Prostate gland (tissue), 2 donors: ENCODE measurements at regions not wholly inside any gene's neighbourhood (a gene's known extent, or its start where the extent isn't known, plus 50 kb on each side); places are given as distances from the start of the nearest gene placed in this dataset.

Experiments
- DNase-seq: peaks from one replicate; pipeline ENCODE4 v3.0.0-alpha.2; 2019; ENCODE audit warnings: low spot score
- H3K27ac ChIP-seq, 2 donors: fragments of 200-600 bp; sonication (generic); 2 replicates each; pipeline ENCODE4 v1.5.1; 2017 to 2019
- H3K27me3 ChIP-seq: fragments of 200-600 bp; sonication (generic); replicated peaks from 2 replicates; pipeline ENCODE4 v1.5.1; 2019; ENCODE audit not compliant: insufficient read depth
- H3K36me3 ChIP-seq, 2 donors: fragments of 200-600 bp; sonication (generic); 1 replicate in 1 of 2; 2 replicates in 1 of 2; pipeline versions ENCODE4 v1.5.1 to v1.8.1; 2017 to 2019
- H3K4me1 ChIP-seq: fragments of 200-600 bp; sonication (generic); replicated peaks from 2 replicates; pipeline ENCODE4 v1.5.1; 2019
- H3K4me3 ChIP-seq, 2 donors: fragments of 200-600 bp; sonication (generic); 2 replicates each; pipeline ENCODE4 v1.5.1; 2017 to 2019
- H3K9me3 ChIP-seq: fragments of 200-600 bp; sonication (generic); 2 replicates; pipeline ENCODE4 v1.5.1; 2017
- POLR2A ChIP-seq: fragments of 450-650 bp; IDR thresholded peaks from one replicate; pipeline ENCODE4 v1.6.1; 2016; ENCODE audit warnings: antibody characterized with exemption, mild to moderate bottlenecking
- POLR2AphosphoS5 ChIP-seq: sonication (generic); formaldehyde crosslinking; IDR thresholded peaks from one replicate; pipeline ENCODE4 v1.6.1; 2017; ENCODE audit warnings: antibody characterized with exemption
- WGBS: methylation state at CpG from one replicate; pipeline ENCODE4 v1.1.5; 2018; 5-methylcytosine and 5-hydroxymethylcytosine counted together
- intact Hi-C: fragments of 100-400 bp; cut with DNase I; formaldehyde crosslinking; loops from one replicate; pipeline ENCODE4 v1.14.2; 2022
- TF ChIP-seq, protein P1 (sequence below), 4 experiments: fragments of 200-600 bp in 2 of 4; fragments of 450-650 bp in 2 of 4; sonication (generic) in 2 of 4; IDR thresholded peaks; 1 replicate in 3 of 4; 2 replicates in 1 of 4; pipeline ENCODE4 v1.5.1; 2016 to 2019; ENCODE audit warnings: antibody characterized with exemption in 4 of 4, mild to moderate bottlenecking in 2 of 4, moderate library complexity in 2 of 4

DNA sequence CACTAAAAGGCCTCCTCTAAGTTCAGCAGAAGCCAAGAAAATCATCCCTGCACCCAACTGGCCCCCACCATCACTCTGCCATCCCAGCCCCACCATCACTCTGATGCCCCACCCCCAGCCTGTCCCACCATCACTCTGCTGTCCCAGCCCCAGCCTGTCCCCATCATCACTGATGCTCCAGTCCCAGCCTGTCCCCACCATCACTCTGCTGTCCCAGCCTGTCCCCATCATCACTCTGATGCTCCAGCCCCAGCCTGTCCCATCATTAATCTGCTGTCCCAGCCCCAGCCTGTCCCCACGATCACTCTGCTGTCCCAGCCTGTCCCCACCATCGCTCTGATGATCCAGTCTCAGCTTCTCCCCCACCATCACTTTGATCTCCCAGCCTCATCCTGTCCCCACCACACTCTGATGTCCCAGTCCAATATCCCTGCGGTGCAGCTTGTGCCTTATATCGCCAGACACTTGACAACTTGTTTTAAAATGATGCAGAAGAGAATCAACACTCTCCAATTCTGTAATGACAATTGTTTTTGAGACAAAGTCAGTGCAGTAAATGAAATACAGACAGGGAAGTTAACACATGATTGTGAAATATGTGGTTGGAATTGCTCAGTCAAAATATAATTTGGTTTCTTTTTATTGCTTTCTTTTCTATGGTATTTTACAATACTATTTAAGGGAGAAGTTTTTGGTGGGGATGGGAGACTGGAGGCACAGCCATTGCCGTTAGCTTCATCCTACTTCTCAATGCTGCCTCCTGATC, 100.8 kb downstream of the TNFAIP3 start:
- DNase-seq, result no peak
- Histone ChIP-seq H3K9me3 (no peaks in the 10 kb centered on the region), H3K36me3 (no peaks in the 10 kb centered on the region), H3K27ac (no peak overlapping the region), H3K27me3 (no peaks in the 10 kb centered on the region), H3K4me1 (no peaks in the 10 kb centered on the region), H3K4me3 (no peak overlapping the region)
- intact Hi-C loops, result no loop called here
- 87% methylated on average over 5 of the region's 5 CpGs for WGBS
- TF ChIP-seq, protein P1, sequence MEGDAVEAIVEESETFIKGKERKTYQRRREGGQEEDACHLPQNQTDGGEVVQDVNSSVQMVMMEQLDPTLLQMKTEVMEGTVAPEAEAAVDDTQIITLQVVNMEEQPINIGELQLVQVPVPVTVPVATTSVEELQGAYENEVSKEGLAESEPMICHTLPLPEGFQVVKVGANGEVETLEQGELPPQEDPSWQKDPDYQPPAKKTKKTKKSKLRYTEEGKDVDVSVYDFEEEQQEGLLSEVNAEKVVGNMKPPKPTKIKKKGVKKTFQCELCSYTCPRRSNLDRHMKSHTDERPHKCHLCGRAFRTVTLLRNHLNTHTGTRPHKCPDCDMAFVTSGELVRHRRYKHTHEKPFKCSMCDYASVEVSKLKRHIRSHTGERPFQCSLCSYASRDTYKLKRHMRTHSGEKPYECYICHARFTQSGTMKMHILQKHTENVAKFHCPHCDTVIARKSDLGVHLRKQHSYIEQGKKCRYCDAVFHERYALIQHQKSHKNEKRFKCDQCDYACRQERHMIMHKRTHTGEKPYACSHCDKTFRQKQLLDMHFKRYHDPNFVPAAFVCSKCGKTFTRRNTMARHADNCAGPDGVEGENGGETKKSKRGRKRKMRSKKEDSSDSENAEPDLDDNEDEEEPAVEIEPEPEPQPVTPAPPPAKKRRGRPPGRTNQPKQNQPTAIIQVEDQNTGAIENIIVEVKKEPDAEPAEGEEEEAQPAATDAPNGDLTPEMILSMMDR (IDR thresholded peaks at IDR 0.05), result no peak
- no peak for TF ChIP-seq POLR2A
- no peak for TF ChIP-seq POLR2AphosphoS5

DNA sequence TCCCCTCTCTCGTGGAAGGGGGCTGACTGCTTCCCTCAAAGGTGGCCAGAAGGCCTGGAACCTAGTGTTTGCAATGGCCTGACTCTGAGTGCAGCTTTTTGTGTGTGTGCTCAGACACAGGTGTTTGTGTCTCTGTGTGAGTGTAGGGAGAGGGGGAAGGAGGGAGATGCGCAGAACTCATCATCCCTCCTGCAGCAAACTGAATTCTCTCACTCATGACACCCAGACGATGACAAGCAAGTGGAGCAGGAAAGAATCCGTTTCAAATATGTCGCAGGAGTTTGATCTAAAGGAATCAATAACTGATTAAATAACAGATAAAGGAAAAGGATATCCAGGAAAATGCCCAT, 101.4 kb downstream of the TNFAIP3 start:
- no peaks in the 10 kb centered on the region for H3K4me1 ChIP-seq

DNA sequence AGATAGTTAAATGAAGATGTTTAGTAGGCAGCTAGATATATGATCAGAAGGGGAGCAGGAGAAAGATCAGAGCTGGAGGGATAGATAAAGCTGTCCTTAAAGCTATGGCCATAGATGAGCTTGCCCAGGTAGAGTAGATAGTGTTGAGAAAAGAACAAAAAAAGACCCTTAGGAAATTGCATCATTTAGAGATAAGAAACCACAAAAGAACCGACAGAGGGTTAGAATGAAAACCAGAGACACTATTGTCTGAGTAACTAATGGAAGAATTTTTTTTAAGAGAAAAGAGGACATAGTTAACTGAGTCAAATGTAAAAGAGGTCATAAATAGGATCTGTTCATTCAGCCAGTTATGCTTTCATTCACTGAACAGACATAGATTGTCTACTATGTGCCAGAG, 101.8 kb downstream of the TNFAIP3 start:
- no peak for DNase-seq
- Histone ChIP-seq H3K27ac (no peak overlapping the region), H3K9me3 (no peaks in the 10 kb centered on the region), H3K4me1 (no peaks in the 10 kb centered on the region), H3K4me3 (no peak overlapping the region), H3K36me3 (no peaks in the 10 kb centered on the region), H3K27me3 (no peaks in the 10 kb centered on the region)
- TF ChIP-seq POLR2AphosphoS5 (no peak), POLR2A (no peak)
- TF ChIP-seq, protein P1 (IDR thresholded peaks at IDR 0.05), result no peak
- whole genome bisulfite sequencing, result 32% methylated on average over 1 of the region's 1 CpG
- intact Hi-C loops, result no loop called here

More for the DNA sequence above, 101.4 kb downstream of the TNFAIP3 start:
- no peak for DNase-seq
- 94% methylated on average over 5 of the region's 5 CpGs for WGBS
- H3K4me3 ChIP-seq, result no peak overlapping the region
- H3K27ac ChIP-seq, result no peak overlapping the region
- H3K36me3 ChIP-seq, result no peaks in the 10 kb centered on the region
- H3K9me3 ChIP-seq, result no peaks in the 10 kb centered on the region
- TF ChIP-seq, protein P1 (IDR thresholded peaks at IDR 0.05), result no peak
- TF ChIP-seq POLR2A (no peak), POLR2AphosphoS5 (no peak)
- H3K27me3 ChIP-seq, result no peaks in the 10 kb centered on the region
- intact Hi-C loops, result no loop called here

DNA sequence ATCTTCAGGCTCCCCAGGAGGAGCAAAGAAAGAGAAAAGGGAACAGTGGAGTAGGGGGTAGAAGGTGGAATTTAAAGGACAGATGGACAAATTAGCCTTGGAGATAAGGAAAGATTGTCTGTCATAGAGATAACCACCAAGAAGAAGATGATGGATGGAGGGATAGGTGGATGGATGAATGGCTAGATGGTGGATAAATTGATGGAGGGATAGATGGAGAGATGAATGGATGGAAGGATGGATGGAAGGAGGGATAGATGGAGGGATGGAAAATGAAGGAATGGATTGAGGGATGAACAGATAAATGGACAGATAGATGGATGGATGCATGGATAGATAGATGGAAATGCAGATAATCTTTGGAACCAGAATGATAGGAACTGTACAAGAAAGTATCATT, 102.8 kb downstream of the TNFAIP3 start:
- Histone ChIP-seq H3K36me3 (no peaks in the 10 kb centered on the region), H3K9me3 (no peaks in the 10 kb centered on the region), H3K4me3 (no peak overlapping the region), H3K4me1 (no peaks in the 10 kb centered on the region), H3K27me3 (no peaks in the 10 kb centered on the region), H3K27ac (no peak overlapping the region)
- intact Hi-C loops, result loop anchor here (10.0 kb wide), 1 partner anchor 265 kb away; no protein-coding TSS in a partner anchor
- DNase-seq, result no peak
- TF ChIP-seq POLR2AphosphoS5, result no peak
- TF ChIP-seq, protein P1 (IDR thresholded peaks at IDR 0.05), result no peak
- no peak for TF ChIP-seq POLR2A

DNA sequence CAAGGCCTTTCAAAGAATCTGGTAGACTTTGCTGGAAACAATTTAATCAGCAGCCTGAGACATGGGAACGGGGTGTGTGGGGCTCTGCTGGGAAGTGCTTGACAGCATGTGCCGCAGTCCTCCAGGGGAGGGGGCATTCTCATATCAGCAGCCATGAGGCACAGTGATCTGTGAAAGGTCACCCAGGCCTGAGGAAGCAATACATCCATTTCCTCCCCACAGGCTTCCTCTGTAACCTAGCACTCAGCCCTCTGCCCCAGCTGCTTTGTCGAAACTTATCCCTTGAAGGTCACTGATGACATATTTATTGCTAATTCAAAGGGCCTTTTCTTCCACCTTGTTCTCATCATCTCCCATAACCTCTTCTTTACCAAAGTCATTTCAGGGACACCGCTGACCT, 103.3 kb downstream of the TNFAIP3 start:
- Histone ChIP-seq H3K4me3 (no peak overlapping the region), H3K9me3 (no peaks in the 10 kb centered on the region), H3K27ac (no peak overlapping the region), H3K4me1 (no peaks in the 10 kb centered on the region), H3K27me3 (no peaks in the 10 kb centered on the region), H3K36me3 (no peaks in the 10 kb centered on the region)
- no peak for TF ChIP-seq POLR2A
- no peak for TF ChIP-seq POLR2AphosphoS5
- TF ChIP-seq, protein P1 (IDR thresholded peaks at IDR 0.05), result no peak
- no peak for DNase-seq
- 84% methylated on average over 4 of the region's 4 CpGs for WGBS
- intact Hi-C loops, result loop anchor here (10.0 kb wide), 1 partner anchor 266 kb away; no protein-coding TSS in a partner anchor
